Cardiac fibroblast (primary cell): ENCODE measurements at regions not wholly inside any gene's neighbourhood (a gene's known extent, or its start where the extent isn't known, plus 50 kb on each side); places are given as distances from the start of the nearest gene placed in this dataset.
"Not testable (repeated sequence)": the region's sequence is repeated elsewhere in the genome, so short reads cannot be mapped to it uniquely, and the experiment has no call there.

Experiments
- DNase-seq, 2 donors: peaks; one replicate each; pipeline versions ENCODE4 v3.0.0 to v3.0.0-alpha.2; 2010; ENCODE audit warnings: low read depth in 2 of 2
- H3K4me3 ChIP-seq, 2 donors: replicated peaks in 1 of 2; 1 replicate in 1 of 2; 2 replicates in 1 of 2; pipeline ENCODE4 v1.5.1; 2011; ENCODE audit warnings: low read depth in 2 of 2, low read length in 2 of 2, mild to moderate bottlenecking in 2 of 2, moderate library complexity in 1 of 2
- CTCF ChIP-seq: IDR thresholded peaks from one replicate; pipeline ENCODE4 v1.5.1; 2011; ENCODE audit warnings: low read depth, mild to moderate bottlenecking, low read length, inconsistent platforms

- no peak overlapping the region for H3K4me3 ChIP-seq
- no peak for TF ChIP-seq CTCF
- DNase-seq: no peak
Observed at GRCh38 chr2:34215174-34215573, 616.1 kb upstream of the FAM98A start.

- DNase-seq, H3K4me3 ChIP-seq: not testable (repeated sequence)
Observed at GRCh38 chr2:34210382-34210781, 611.3 kb upstream of the FAM98A start.

GRCh38 chr2:34204560-34204959 is 605.5 kb upstream of the FAM98A start:
- DNase-seq: no peak
- no peak overlapping the region for H3K4me3 ChIP-seq
- TF ChIP-seq CTCF: no peak

GRCh38 chr2:34201099-34201498 is 602.0 kb upstream of the FAM98A start:
- no peak overlapping the region for H3K4me3 ChIP-seq
- DNase-seq: no peak
- no peak for TF ChIP-seq CTCF

GRCh38 chr2:34199971-34200370 is 600.9 kb upstream of the FAM98A start:
- no peak for DNase-seq
- TF ChIP-seq CTCF: no peak
- no peak overlapping the region for H3K4me3 ChIP-seq

GRCh38 chr2:34193164-34193563 is 594.1 kb upstream of the FAM98A start:
- DNase-seq: no peak
- TF ChIP-seq CTCF: no peak
- H3K4me3 ChIP-seq: no peak overlapping the region

GRCh38 chr2:34188464-34189303 is 589.6 kb upstream of the FAM98A start:
- H3K4me3 ChIP-seq: no peak overlapping the region
- no peak for TF ChIP-seq CTCF
- DNase-seq: no peak
